C4-2B (cell line): ENCODE measurements at regions not wholly inside any gene's neighbourhood (a gene's known extent, or its start where the extent isn't known, plus 50 kb on each side); places are given as distances from the start of the nearest gene placed in this dataset.
A peak's percentile ranks its signal among the peaks of the same experiment; 100 is the strongest.

ENCODE experiments used
- H3K27ac ChIP-seq: fragments of 450-650 bp; 2 replicates; pipeline ENCODE4 v1.5.1; 2017
- CTCF ChIP-seq: fragments of 450-650 bp; conservative IDR thresholded peaks from 2 replicates; pipeline ENCODE4 v1.5.1; 2017; ENCODE audit warnings: mild to moderate bottlenecking
- ZFX ChIP-seq: fragments of 450-650 bp; IDR thresholded peaks from 2 replicates; pipeline ENCODE4 v1.6.1; 2017

GRCh38 chr19:29122185-29122584 is 90.8 kb downstream of the UQCRFS1 start:
- H3K27ac ChIP-seq = no peak overlapping the region
- TF ChIP-seq ZFX = no peak
- TF ChIP-seq CTCF = no peak

- H3K27ac ChIP-seq = no peak overlapping the region
- TF ChIP-seq CTCF (peak; percentile 75), ZFX (no peak)
Observed at GRCh38 chr19:29121684-29122083, 91.3 kb downstream of the UQCRFS1 start.

- no peak for TF ChIP-seq CTCF
- TF ChIP-seq ZFX = no peak
- H3K27ac ChIP-seq = no peak overlapping the region
Observed at GRCh38 chr19:29120466-29120865, 92.5 kb downstream of the UQCRFS1 start.

GRCh38 chr19:29119590-29119989 is 93.4 kb downstream of the UQCRFS1 start:
- TF ChIP-seq CTCF = no peak
- no peak for TF ChIP-seq ZFX

GRCh38 chr19:29118389-29118788 is 94.6 kb downstream of the UQCRFS1 start:
- no peak overlapping the region for H3K27ac ChIP-seq
- TF ChIP-seq ZFX = no peak
- no peak for TF ChIP-seq CTCF

More at GRCh38 chr19:29119590-29119989, 93.4 kb downstream of the UQCRFS1 start:
- H3K27ac ChIP-seq = no peak overlapping the region

GRCh38 chr19:29117926-29118325 is 95.0 kb downstream of the UQCRFS1 start:
- TF ChIP-seq ZFX (no peak), CTCF (no peak)

GRCh38 chr19:29115181-29115580 is 97.8 kb downstream of the UQCRFS1 start:
- TF ChIP-seq CTCF (no peak), ZFX (no peak)
- no peak overlapping the region for H3K27ac ChIP-seq

More at GRCh38 chr19:29117926-29118325, 95.0 kb downstream of the UQCRFS1 start:
- no peak overlapping the region for H3K27ac ChIP-seq
